HG03280 (cell line): ENCODE measurements at regions not wholly inside any gene's neighbourhood (a gene's known extent, or its start where the extent isn't known, plus 50 kb on each side); places are given as distances from the start of the nearest gene placed in this dataset.
"Not testable (repeated sequence)": the region's sequence is repeated elsewhere in the genome, so short reads cannot be mapped to it uniquely, and the experiment has no call there.

Experiments used
- ATAC-seq: cut with Tn5 transposase; IDR thresholded peaks from one replicate; pipeline ENCODE4 v1.9.1; 2021; ENCODE audit warnings: mild to moderate bottlenecking, moderate library complexity; ENCODE audit not compliant: unreplicated experiment

GRCh38 chr4:60934566-60935295 is 265.4 kb upstream of the ADGRL3 start:
- ATAC-seq, result no peak

DNA sequence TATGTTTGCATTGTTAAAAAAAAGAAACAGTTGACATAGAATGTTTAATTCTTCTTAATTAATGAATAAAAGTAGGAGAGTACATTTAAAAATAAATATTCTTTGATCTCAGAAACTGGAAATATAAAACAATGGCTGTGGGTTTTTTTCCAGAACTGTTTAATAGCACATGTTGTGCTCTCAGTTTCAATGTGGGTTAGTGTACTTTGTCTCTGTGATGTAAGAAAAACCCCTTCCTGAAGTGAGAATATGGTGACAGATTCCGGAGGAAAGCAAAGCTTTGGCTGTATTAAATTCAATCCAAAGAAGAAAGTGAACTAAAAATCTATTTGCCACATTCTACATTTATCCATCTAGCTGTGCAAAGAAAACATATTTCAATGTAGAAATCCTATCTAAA is 261.9 kb upstream of the ADGRL3 start:
- no peak for ATAC-seq

GRCh38 chr4:60938621-60939020 is 261.5 kb upstream of the ADGRL3 start:
- no peak for ATAC-seq

DNA sequence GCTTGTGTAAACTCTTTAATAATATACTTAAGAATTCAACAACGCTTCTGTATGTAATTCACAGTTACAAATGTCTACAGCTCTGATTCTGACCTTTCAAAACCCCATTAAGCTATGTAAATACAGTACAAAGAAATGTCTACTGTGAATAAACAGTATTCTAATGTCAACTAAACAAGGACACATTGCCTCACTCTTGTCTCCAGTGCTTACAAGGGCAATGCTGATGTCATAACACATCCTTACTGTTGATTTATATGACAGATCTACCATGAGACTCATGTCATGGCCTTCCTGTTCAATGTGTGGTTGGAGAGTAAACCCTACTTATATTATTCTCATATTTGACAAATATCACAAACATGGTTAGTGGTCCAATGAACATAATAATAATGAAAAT is 256.1 kb upstream of the ADGRL3 start:
- ATAC-seq, result no peak

- no peak for ATAC-seq
Observed at GRCh38 chr4:60945641-60946040, 254.5 kb upstream of the ADGRL3 start.

- ATAC-seq, result no peak
Observed at GRCh38 chr4:60948008-60948407, 252.1 kb upstream of the ADGRL3 start.

GRCh38 chr4:60952921-60953320 is 247.2 kb upstream of the ADGRL3 start:
- no peak for ATAC-seq

- no peak for ATAC-seq
Observed at GRCh38 chr4:60953826-60954225, 246.3 kb upstream of the ADGRL3 start.

- no peak for ATAC-seq
Observed at GRCh38 chr4:60962286-60962685, 237.8 kb upstream of the ADGRL3 start.

DNA sequence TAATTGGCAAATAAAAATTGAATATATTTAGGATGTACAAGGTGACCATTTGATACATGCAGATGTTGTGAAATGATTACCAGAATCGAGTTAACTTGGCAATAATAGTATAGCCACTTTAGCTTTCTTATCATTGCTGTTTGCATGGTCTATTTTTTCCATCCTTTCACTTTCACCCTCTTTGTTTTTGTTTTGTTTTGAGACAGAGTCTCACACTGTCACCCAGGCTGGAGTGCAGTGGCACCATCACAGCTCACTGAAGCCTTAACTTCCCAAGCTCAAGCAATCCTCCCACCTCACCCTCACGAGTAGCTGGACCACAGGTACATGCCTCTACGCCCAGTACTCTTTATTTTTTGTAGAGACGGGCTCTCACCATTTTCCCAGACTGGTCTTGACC is 218.6 kb upstream of the ADGRL3 start:
- ATAC-seq, result no peak

- no peak for ATAC-seq
Observed at GRCh38 chr4:60989141-60989540, 211.0 kb upstream of the ADGRL3 start.

DNA sequence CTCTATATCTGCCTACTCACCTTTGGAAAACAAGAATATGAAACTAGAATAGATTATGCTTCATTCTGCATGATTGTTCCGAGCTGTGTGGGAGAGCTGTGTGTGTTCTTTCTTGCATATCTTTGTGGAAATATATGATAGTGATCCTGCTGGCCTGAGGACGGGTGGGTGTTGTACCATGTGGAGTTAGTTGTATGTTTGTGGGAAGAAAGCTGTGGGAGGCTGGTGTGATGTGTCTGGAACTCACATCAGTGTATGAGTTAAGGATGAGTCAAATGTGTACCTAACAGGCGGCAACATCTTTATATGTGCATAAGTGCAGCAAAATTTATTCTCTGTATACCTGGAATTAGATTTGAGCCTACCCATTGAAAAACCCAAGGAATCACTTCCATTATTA is 208.1 kb upstream of the ADGRL3 start:
- ATAC-seq, result no peak

DNA sequence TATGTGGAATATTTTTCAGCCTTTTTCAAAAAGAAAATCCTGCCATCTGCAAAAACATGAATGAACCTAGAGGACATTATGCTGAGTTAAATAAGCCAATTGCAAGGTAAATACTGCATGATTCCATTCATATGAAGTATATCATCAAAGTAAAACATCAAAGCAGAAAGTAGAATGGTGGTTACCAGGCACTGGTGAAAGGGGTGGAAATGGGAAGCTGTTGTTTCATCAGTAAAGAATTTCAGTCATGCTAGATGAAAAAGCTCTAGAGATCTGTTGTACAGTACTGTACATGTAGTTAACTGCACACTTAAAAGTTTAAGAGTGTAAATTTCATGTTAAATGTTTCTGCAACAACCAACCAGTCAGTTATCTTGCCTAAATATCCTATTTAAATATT is 196.8 kb upstream of the ADGRL3 start:
- ATAC-seq, result no peak

DNA sequence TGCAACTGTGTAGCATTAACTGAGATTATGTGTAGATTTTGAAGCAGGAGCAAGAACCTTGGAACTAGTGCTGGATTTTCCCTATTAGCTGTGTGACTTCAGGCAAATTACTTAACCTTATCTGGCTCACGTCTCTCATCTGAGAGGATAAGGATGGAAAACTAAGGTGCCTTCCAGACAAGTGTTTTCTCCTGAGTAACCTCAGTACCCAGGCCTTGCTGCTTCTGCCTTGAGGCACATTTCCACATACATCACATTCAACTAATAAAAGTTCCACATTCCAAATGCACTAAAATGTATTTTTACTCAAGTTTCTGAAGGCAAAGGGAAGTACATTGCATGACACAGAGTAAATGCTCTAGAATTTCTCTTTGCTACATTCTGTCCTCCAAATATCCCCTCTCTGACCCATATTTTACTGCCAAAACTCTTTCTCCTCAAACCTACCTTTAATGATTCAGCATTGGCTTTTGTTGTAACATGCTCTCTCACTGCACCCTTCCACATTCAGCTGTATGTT is 195.4 kb upstream of the ADGRL3 start:
- ATAC-seq, result no peak

- ATAC-seq, result no peak
Observed at GRCh38 chr4:61011051-61011450, 189.1 kb upstream of the ADGRL3 start.

DNA sequence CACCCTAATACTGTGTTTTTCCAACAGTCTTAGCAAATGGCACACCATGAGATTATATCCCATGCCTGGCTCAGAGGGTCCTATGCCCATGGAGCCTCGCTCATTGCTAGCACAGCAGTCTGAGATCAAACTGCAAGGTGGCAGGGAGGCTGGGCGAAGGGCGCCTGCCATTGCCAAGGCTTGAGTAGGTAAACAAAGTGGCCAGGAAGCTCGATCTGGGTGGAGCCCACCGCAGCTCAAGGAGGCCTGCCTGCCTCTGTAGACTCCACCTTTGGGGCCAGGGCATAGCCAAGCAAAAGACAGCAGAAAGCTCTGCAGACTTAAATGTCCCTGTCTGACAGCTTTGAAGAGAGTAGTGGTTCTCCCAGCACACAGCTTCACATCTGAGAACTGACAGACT is 188.2 kb upstream of the ADGRL3 start:
- not testable (repeated sequence) for ATAC-seq

DNA sequence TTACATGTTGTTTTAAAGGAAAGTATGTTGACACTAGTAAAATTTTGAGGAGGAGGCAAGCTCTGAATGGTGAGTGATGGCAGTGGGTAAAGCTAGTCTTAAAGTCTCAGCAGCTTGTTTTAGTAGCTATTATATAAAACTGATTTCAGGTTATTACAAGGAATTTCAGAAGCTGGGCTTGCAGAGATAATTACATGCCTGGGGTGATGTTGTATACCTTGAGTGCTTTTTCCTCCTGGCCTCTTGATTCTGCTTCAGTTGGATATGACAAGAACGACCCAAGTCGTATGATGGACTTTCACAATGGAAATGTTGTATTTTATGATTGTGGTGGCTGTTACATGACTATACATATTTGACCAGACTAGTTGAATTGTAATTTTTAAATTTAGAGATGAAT is 175.5 kb upstream of the ADGRL3 start:
- ATAC-seq, result no peak

DNA sequence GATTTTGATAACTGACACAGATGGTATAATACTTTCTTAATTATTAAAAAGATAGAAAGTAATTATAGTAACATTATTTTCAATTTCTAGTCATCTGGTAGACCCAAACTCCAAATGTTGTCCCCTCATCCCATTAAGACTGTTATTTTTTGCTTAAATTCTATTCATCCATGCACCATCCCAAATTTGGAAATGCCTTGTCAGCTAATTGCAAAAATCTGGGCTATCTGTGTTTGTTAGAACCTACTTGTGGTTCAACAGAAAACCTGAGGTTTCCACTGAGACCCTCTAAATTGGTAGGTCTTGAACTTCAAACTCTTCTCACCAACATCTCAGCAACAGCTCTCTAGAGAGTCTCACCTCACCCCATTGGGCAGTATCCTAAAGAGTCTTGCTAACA is 172.2 kb upstream of the ADGRL3 start:
- ATAC-seq, result no peak

DNA sequence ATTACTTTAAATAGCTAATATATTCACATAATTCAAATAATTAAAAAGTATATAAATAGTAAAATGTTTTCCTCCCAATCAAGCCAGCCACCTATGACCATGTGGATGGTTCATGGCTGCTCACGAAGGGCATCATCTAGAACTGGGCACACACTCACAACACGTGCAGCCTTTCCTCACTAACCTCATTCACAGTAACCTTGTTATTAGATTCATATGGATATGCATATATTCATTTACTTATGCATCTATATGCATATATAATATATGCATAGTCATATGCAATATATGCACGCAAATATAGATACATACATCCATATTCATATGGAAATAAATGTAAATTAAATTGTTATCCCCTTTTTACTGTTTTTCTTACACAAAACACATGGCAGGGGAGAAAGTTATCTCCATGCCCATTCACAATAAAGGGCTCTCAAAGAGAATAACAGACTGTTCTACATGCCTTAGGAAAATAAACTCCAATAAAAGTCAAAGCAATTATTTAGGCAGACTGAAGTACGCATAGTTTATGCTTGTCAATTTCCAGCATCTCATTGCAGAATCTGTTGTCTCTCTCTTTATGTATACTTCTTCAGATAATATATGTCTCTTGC is 163.9 kb upstream of the ADGRL3 start:
- ATAC-seq, result no peak

DNA sequence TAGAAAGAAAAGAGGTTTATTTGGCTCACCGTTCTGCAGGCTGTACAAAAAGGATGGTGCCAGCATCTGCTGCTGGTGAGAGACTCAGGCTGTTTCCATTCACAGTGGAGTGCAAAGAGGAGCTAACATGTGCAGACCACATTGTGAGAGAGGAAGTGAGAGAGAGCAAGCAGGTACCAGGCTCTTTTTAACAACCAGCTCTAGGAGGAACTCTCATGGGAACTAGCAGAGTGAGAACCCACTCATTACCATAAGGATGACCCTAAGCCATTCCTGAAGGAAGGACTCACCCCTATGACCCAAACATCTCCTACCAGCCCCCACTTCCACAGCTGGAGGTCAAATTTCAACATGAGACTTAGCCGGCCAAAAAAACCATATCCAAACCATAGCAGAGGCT is 158.6 kb upstream of the ADGRL3 start:
- no peak for ATAC-seq

- ATAC-seq, result no peak
Observed at GRCh38 chr4:61044837-61045236, 155.3 kb upstream of the ADGRL3 start.

DNA sequence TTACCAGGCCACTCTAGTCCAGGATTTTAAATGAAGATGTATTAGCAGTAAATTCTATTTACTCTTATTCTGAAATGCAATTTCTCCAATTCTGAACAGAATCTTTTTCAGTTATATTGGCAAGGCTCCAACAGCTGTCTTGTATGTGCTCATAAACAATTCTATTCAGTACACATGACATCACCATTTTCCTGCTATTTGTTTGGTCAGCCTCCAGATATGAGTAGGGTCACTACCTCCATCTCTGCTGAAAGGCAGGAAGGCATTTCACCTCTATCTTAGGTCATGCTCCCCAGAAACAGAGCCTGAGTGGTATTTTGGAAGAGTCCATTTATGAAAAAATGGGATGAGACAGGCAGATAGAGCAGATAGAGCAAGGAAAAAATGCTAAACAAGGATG is 151.1 kb upstream of the ADGRL3 start:
- ATAC-seq, result no peak

DNA sequence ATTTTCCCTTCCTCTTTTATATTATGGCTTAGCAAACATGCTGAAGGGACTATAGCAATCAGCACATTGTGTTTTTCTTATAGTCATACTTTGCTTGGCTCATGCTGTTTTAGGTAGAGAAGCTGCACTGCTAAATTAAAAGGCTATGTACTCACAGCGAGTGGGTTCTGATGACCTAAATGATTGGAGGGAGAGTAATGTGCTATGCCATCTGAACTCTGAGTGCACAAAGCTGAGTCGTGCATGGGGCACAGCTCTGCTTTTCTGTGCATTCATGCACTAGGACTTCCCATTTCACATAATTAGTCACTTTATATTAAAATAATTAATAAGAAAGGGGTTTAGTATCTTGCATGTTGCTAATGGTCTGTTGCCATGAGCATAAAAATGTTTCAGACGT is 132.7 kb upstream of the ADGRL3 start:
- no peak for ATAC-seq
